SK-N-SH (cell line): ENCODE measurements at regions not wholly inside any gene's neighbourhood (a gene's known extent, or its start where the extent isn't known, plus 50 kb on each side); places are given as distances from the start of the nearest gene placed in this dataset.

Experiments
- CHD2 ChIP-seq: fragments of 150-350 bp; IDR thresholded peaks from 2 replicates; pipeline ENCODE4 v1.6.1; 2018; ENCODE audit warnings: low read length; ENCODE audit not compliant: partially characterized antibody
- CTCF ChIP-seq: fragments of 200-600 bp; sonication (generic); IDR thresholded peaks from 2 replicates; pipeline ENCODE4 v1.6.1; 2017; ENCODE audit warnings: antibody characterized with exemption, mild to moderate bottlenecking, moderate library complexity
- GABPA ChIP-seq: IDR thresholded peaks from 2 replicates; pipeline ENCODE4 v1.4.0; 2012; ENCODE audit warnings: low read depth, mild to moderate bottlenecking
- MAX ChIP-seq: IDR thresholded peaks from 2 replicates; pipeline ENCODE4 v1.4.0; 2012; ENCODE audit warnings: low read depth
- MXI1 ChIP-seq: IDR thresholded peaks from 2 replicates; pipeline ENCODE4 v1.6.1; 2012; ENCODE audit warnings: mild to moderate bottlenecking, low read depth, low read length, improper control_type of control experiment
- NFIC ChIP-seq: IDR thresholded peaks from 2 replicates; pipeline ENCODE4 v1.4.0; 2012; ENCODE audit warnings: borderline replicate concordance
- POLR2AphosphoS5 ChIP-seq: IDR thresholded peaks from 2 replicates; pipeline ENCODE4 v1.6.1; 2012; ENCODE audit warnings: low read depth, low read length
- RCOR1 ChIP-seq: fragments of 150-350 bp; IDR thresholded peaks from 2 replicates; pipeline ENCODE4 v1.6.1; 2017; ENCODE audit warnings: antibody characterized with exemption, low read length
- SMC3 ChIP-seq: IDR thresholded peaks from 2 replicates; pipeline ENCODE4 v1.6.1; 2012; ENCODE audit warnings: low read depth, low read length, improper control_type of control experiment

- TF ChIP-seq CTCF (no peak), POLR2AphosphoS5 (no peak), SMC3 (no peak), CHD2 (no peak), NFIC (no peak), MAX (no peak), RCOR1 (no peak), GABPA (no peak), MXI1 (no peak)
Observed at GRCh38 chr11:133676265-133676664, 144.0 kb upstream of the OPCML start.
